HCT116 (cell line): ENCODE measurements at regions not wholly inside any gene's neighbourhood (a gene's known extent, or its start where the extent isn't known, plus 50 kb on each side); places are given as distances from the start of the nearest gene placed in this dataset.

Experiments used
- ATAC-seq: fragments of 200-7000 bp; cut with Tn5 transposase; 2 replicates; pipeline ENCODE4 v1.9.1; 2020; ENCODE audit warnings: mild to moderate bottlenecking, moderate library complexity
- BruUV-seq: library from RNA; stranded (reverse); fragments of 400-500 nt; replicated peaks from 2 replicates; lab custom pipeline; 2021; lab: Mats Ljungman, UMichigan
- CTCF ChIA-PET: fragments of 300-600 bp; sonication (Branson Sonifier 250); formaldehyde crosslinking; loops from one replicate; lab custom pipeline; 2021; ENCODE audit warnings: antibody characterized with exemption; lab: Charles Lee
- POLR2A ChIA-PET: fragments of 300-600, 350-600 bp; sonication (Branson Sonifier 250); formaldehyde crosslinking; loops from one replicate; lab custom pipeline; 2021; ENCODE audit warnings: antibody characterized with exemption; lab: Charles Lee
- RAD21 ChIA-PET, 2 experiments: fragments of 300-600 bp; sonication (Branson Sonifier 250); formaldehyde crosslinking; loops; one replicate each; lab custom pipeline; 2023; ENCODE audit warnings: low total read pairs in 2 of 2; ENCODE audit not compliant: uncharacterized antibody in 2 of 2, unreplicated experiment in 2 of 2, low non-redundant PET in 1 of 2; lab: Charles Lee
- DNase-seq: peaks from one replicate; pipeline ENCODE4 v3.0.0-alpha.2; 2010; ENCODE audit warnings: low read depth, low spot score
- H2AFZ ChIP-seq: fragments of 200-600 bp; shearing (Covaris generic), sonication (generic); 2 replicates; pipeline ENCODE4 v1.6.1; 2017; ENCODE audit warnings: low read depth, mixed run types, mixed read lengths, antibody characterized with exemption, low read length; ENCODE audit not compliant: poor library complexity, severe bottlenecking
- H3K27ac ChIP-seq: 2 replicates; pipeline ENCODE4 v1.5.1; 2012; ENCODE audit warnings: low read depth, low read length
- H3K27me3 ChIP-seq: fragments of 200-600 bp; sonication (generic); 2 replicates; pipeline ENCODE4 v1.6.1; 2016; ENCODE audit warnings: mixed run types, low read length, mixed read lengths; ENCODE audit not compliant: insufficient read depth
- H3K36me3 ChIP-seq, 2 experiments: fragments of 200-500 bp in 1 of 2; fragments of 200-600 bp in 1 of 2; sonication (Bioruptor generic) in 1 of 2; sonication (generic) in 1 of 2; 2 replicates each; pipeline versions ENCODE4 v1.5.1 to v1.6.1; 2014 to 2016; ENCODE audit warnings: low read length in 2 of 2, inconsistent platforms in 1 of 2, mixed read lengths in 1 of 2, mixed run types in 1 of 2; ENCODE audit not compliant: insufficient read depth in 2 of 2, control insufficient read depth in 1 of 2
- H3K4me1 ChIP-seq, 2 experiments: fragments of 200-600 bp in 1 of 2; sonication (generic) in 1 of 2; 2 replicates each; pipeline versions ENCODE4 v1.5.1 to v1.6.1; 2012 to 2017; ENCODE audit warnings: low read length in 2 of 2, inconsistent platforms in 1 of 2, mild to moderate bottlenecking in 1 of 2, mixed read lengths in 1 of 2, mixed run types in 1 of 2, moderate library complexity in 1 of 2; ENCODE audit not compliant: insufficient read depth in 2 of 2, control insufficient read depth in 1 of 2
- H3K4me2 ChIP-seq: fragments of 200-600 bp; sonication (generic); 2 replicates; pipeline ENCODE4 v1.6.1; 2017; ENCODE audit warnings: mixed run types, low read length, mixed read lengths
- H3K4me3 ChIP-seq, 2 experiments: fragments of 200-600 bp in 1 of 2; sonication (generic) in 1 of 2; replicated peaks in 1 of 2; 2 replicates each; pipeline ENCODE4 v1.5.1; 2011 to 2016; ENCODE audit warnings: low read length in 2 of 2, control low read depth in 1 of 2, low read depth in 1 of 2, mild to moderate bottlenecking in 1 of 2, mixed read lengths in 1 of 2, mixed run types in 1 of 2
- H3K79me2 ChIP-seq: fragments of 200-600 bp; sonication (generic); 2 replicates; pipeline ENCODE4 v1.6.1; 2017; ENCODE audit warnings: mild to moderate bottlenecking, mixed run types, low read length, moderate library complexity, mixed read lengths; ENCODE audit not compliant: insufficient read depth
- H3K9ac ChIP-seq: fragments of 200-600 bp; sonication (generic); 2 replicates; pipeline ENCODE4 v1.6.1; 2016; ENCODE audit warnings: low read length, mixed read lengths
- H3K9me2 ChIP-seq: fragments of 200-600 bp; sonication (generic), shearing (Covaris generic); 2 replicates; pipeline ENCODE4 v1.6.1; 2017; ENCODE audit warnings: mixed run types, mild to moderate bottlenecking, moderate library complexity; ENCODE audit not compliant: insufficient read depth
- H3K9me3 ChIP-seq, 2 experiments: fragments of 200-500 bp in 1 of 2; fragments of 200-600 bp in 1 of 2; sonication (Bioruptor generic) in 1 of 2; sonication (generic) in 1 of 2; 2 replicates each; pipeline ENCODE4 v1.6.1; 2014 to 2017; ENCODE audit warnings: low read length in 2 of 2, mixed read lengths in 2 of 2, inconsistent platforms in 1 of 2, low read depth in 1 of 2, mild to moderate bottlenecking in 1 of 2, mixed run types in 1 of 2, moderate library complexity in 1 of 2; ENCODE audit not compliant: control insufficient read depth in 1 of 2, insufficient read depth in 1 of 2
- H4K20me1 ChIP-seq: fragments of 200-600 bp; sonication (generic), shearing (Covaris generic); 2 replicates; pipeline ENCODE4 v1.6.1; 2017; ENCODE audit warnings: mixed run types, mild to moderate bottlenecking, moderate library complexity; ENCODE audit not compliant: insufficient read depth
- EGR1 ChIP-seq: IDR thresholded peaks from 2 replicates; pipeline ENCODE4 v1.6.1; 2012; ENCODE audit warnings: low read depth
- ELF1 ChIP-seq: IDR thresholded peaks from 2 replicates; pipeline ENCODE4 v1.6.1; 2012; ENCODE audit warnings: low read depth, borderline replicate concordance
- EZH2phosphoT487 ChIP-seq: fragments of 200-600 bp; IDR thresholded peaks from 2 replicates; pipeline ENCODE4 v1.6.1; 2018; ENCODE audit warnings: antibody characterized with exemption, borderline replicate concordance
- JUND ChIP-seq: IDR thresholded peaks from 2 replicates; pipeline ENCODE4 v1.6.1; 2012
- POLR2A ChIP-seq: IDR thresholded peaks from 2 replicates; pipeline ENCODE4 v1.7.0; 2011; ENCODE audit warnings: borderline replicate concordance; ENCODE audit not compliant: insufficient read depth, insufficient read length; ENCODE audit errors: extremely low read depth
- SIN3A ChIP-seq: IDR thresholded peaks from 2 replicates; pipeline ENCODE4 v1.6.1; 2012; ENCODE audit warnings: low read depth
- SP1 ChIP-seq: IDR thresholded peaks from 2 replicates; pipeline ENCODE4 v1.6.1; 2012; ENCODE audit warnings: low read depth
- TCF7L2 ChIP-seq: IDR thresholded peaks from 2 replicates; pipeline ENCODE4 v1.7.0; 2011; ENCODE audit warnings: borderline replicate concordance, inconsistent platforms; ENCODE audit not compliant: insufficient read depth, insufficient read length; ENCODE audit errors: extremely low read depth
- ZFX ChIP-seq: fragments of 450-650 bp; IDR thresholded peaks from 2 replicates; pipeline ENCODE4 v1.6.1; 2017
- ZNF274 ChIP-seq: fragments of 200-500 bp; sonication (Bioruptor generic); IDR thresholded peaks from 2 replicates; pipeline ENCODE4 v1.6.1; 2014; ENCODE audit warnings: mild to moderate bottlenecking, low read depth, low read length, inconsistent platforms
- intact Hi-C: fragments of 100-400 bp; cut with micrococcal nuclease; formaldehyde crosslinking; loops from 2 replicates; pipeline ENCODE4 v1.10.0; 2022
- TF ChIP-seq, protein P1 (sequence below): IDR thresholded peaks from 2 replicates; pipeline ENCODE4 v1.6.1; 2012
- TF ChIP-seq, protein P2 (sequence below), 3 experiments: fragments of 200-600 bp in 1 of 3; sonication (generic) in 1 of 3; IDR thresholded peaks in 2 of 3; conservative IDR thresholded peaks in 1 of 3; 2 replicates each; pipeline ENCODE4 v1.5.1; 2012 to 2017; ENCODE audit warnings: low read depth in 2 of 3, low read length in 2 of 3, antibody characterized with exemption in 1 of 3, borderline replicate concordance in 1 of 3, control low read depth in 1 of 3, mild to moderate bottlenecking in 1 of 3, mixed read lengths in 1 of 3, mixed run types in 1 of 3, moderate library complexity in 1 of 3; ENCODE audit not compliant: insufficient read depth in 1 of 3
- TF ChIP-seq, protein P3 (sequence below): IDR thresholded peaks from 2 replicates; pipeline ENCODE4 v1.6.1; 2012
- TF ChIP-seq, protein P4 (sequence below): IDR thresholded peaks from 2 replicates; pipeline ENCODE4 v1.6.1; 2012; ENCODE audit warnings: low read depth

DNA sequence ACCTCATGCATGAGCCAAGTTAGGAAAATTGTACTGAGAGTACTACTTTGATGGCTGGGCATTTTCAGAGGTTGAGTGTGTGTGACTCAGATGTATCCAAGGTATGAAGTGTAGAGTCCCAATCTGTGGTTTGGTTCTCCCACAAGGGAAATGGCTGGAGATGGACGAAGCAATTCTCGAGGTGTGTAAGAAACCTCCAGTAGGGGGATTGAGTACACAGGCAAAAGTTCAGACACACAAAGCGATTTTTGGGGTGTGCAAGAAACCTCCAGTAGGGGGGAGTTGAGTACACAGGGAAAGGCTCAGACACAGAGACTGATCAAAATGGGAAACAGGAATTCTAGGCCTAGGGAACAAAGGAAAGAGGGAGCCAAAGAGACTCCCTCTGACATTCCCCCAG, 1536.3 kb downstream of the FAM181B start:
- Histone ChIP-seq H4K20me1 (no peaks in the 10 kb centered on the region), H3K36me3 (no peaks in the 10 kb centered on the region), H3K4me1 (no peaks in the 10 kb centered on the region), H2AFZ (no peak overlapping the region), H3K9ac (no peak overlapping the region), H3K27me3 (no peaks in the 10 kb centered on the region), H3K9me2 (no peaks in the 10 kb centered on the region), H3K79me2 (no peaks in the 10 kb centered on the region), H3K4me3 (no peak overlapping the region)
- RAD21 ChIA-PET = no interaction called here
- ATAC-seq = no peak
- DNase-seq = no peak
- BruUV-seq = no TSS peak
- intact Hi-C loops = no loop called here
- POLR2A ChIA-PET = no interaction called here
- TF ChIP-seq POLR2A = no peak
- TF ChIP-seq ZNF274 = no peak
- TF ChIP-seq EZH2phosphoT487 = no peak
- TF ChIP-seq, protein P1, sequence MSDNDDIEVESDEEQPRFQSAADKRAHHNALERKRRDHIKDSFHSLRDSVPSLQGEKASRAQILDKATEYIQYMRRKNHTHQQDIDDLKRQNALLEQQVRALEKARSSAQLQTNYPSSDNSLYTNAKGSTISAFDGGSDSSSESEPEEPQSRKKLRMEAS = no peak
- no peak for TF ChIP-seq ELF1
- TF ChIP-seq SP1 = no peak
- no peak for TF ChIP-seq TCF7L2
- TF ChIP-seq SIN3A = no peak
- TF ChIP-seq, protein P2, sequence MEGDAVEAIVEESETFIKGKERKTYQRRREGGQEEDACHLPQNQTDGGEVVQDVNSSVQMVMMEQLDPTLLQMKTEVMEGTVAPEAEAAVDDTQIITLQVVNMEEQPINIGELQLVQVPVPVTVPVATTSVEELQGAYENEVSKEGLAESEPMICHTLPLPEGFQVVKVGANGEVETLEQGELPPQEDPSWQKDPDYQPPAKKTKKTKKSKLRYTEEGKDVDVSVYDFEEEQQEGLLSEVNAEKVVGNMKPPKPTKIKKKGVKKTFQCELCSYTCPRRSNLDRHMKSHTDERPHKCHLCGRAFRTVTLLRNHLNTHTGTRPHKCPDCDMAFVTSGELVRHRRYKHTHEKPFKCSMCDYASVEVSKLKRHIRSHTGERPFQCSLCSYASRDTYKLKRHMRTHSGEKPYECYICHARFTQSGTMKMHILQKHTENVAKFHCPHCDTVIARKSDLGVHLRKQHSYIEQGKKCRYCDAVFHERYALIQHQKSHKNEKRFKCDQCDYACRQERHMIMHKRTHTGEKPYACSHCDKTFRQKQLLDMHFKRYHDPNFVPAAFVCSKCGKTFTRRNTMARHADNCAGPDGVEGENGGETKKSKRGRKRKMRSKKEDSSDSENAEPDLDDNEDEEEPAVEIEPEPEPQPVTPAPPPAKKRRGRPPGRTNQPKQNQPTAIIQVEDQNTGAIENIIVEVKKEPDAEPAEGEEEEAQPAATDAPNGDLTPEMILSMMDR (IDR thresholded peaks at IDR 0.05 in 2 of 3, conservative IDR thresholded peaks at IDR 0.05 in 1 of 3; ENCODE audit: borderline replicate concordance in 1 of 3, insufficient read depth in 1 of 3, low read depth in 2 of 3, low read length in 2 of 3) = no peak
- TF ChIP-seq EGR1 = no peak
- TF ChIP-seq, protein P3, sequence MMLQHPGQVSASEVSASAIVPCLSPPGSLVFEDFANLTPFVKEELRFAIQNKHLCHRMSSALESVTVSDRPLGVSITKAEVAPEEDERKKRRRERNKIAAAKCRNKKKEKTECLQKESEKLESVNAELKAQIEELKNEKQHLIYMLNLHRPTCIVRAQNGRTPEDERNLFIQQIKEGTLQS = no peak
- TF ChIP-seq ZFX = no peak
- TF ChIP-seq JUND = no peak
- TF ChIP-seq, protein P4, sequence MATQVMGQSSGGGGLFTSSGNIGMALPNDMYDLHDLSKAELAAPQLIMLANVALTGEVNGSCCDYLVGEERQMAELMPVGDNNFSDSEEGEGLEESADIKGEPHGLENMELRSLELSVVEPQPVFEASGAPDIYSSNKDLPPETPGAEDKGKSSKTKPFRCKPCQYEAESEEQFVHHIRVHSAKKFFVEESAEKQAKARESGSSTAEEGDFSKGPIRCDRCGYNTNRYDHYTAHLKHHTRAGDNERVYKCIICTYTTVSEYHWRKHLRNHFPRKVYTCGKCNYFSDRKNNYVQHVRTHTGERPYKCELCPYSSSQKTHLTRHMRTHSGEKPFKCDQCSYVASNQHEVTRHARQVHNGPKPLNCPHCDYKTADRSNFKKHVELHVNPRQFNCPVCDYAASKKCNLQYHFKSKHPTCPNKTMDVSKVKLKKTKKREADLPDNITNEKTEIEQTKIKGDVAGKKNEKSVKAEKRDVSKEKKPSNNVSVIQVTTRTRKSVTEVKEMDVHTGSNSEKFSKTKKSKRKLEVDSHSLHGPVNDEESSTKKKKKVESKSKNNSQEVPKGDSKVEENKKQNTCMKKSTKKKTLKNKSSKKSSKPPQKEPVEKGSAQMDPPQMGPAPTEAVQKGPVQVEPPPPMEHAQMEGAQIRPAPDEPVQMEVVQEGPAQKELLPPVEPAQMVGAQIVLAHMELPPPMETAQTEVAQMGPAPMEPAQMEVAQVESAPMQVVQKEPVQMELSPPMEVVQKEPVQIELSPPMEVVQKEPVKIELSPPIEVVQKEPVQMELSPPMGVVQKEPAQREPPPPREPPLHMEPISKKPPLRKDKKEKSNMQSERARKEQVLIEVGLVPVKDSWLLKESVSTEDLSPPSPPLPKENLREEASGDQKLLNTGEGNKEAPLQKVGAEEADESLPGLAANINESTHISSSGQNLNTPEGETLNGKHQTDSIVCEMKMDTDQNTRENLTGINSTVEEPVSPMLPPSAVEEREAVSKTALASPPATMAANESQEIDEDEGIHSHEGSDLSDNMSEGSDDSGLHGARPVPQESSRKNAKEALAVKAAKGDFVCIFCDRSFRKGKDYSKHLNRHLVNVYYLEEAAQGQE = no peak
- TF ChIP-seq, all 23 proteins: peak for 0
- H3K27ac ChIP-seq = no peak overlapping the region
- CTCF ChIA-PET = no interaction called here
- H3K9me3 ChIP-seq = peaks cover 0 to 22% of the 10 kb centered on the region in 2 experiments; a peak in 2 of 4 replicates
- H3K4me2 ChIP-seq = no peak overlapping the region
